Thyroid gland (tissue), 4 donors: ENCODE measurements at regions not wholly inside any gene's neighbourhood (a gene's known extent, or its start where the extent isn't known, plus 50 kb on each side); places are given as distances from the start of the nearest gene placed in this dataset.

Experiments
- DNase-seq, 2 donors: peaks; one replicate each; pipeline ENCODE4 v3.0.0-alpha.2; 2019
- H3K27ac ChIP-seq, 3 donors: fragments of 200-600 bp; sonication (generic); 1 replicate in 2 of 3; 2 replicates in 1 of 3; pipeline ENCODE4 v1.5.1; 2016 to 2019; ENCODE audit warnings: mild to moderate bottlenecking in 1 of 3, moderate library complexity in 1 of 3
- H3K27me3 ChIP-seq: fragments of 200-600 bp; sonication (generic); one replicate; pipeline ENCODE4 v1.5.1; 2019
- H3K36me3 ChIP-seq, 2 donors: fragments of 200-600 bp; sonication (generic); one replicate each; pipeline ENCODE4 v1.5.1; 2016 to 2019
- H3K4me1 ChIP-seq, 2 donors: fragments of 200-600 bp; sonication (generic); one replicate each; pipeline ENCODE4 v1.5.1; 2017 to 2019
- H3K4me3 ChIP-seq, 3 donors: fragments of 200-600 bp; sonication (generic); replicated peaks in 1 of 3; 1 replicate in 2 of 3; 2 replicates in 1 of 3; pipeline ENCODE4 v1.5.1; 2016; ENCODE audit warnings: mild to moderate bottlenecking in 1 of 3
- H3K9me3 ChIP-seq: fragments of 200-600 bp; sonication (generic); one replicate; pipeline ENCODE4 v1.5.1; 2017
- POLR2A ChIP-seq, 2 donors: fragments of 450-650 bp; IDR thresholded peaks; one replicate each; pipeline ENCODE4 v1.6.1; 2017; ENCODE audit warnings: antibody characterized with exemption in 2 of 2, mild to moderate bottlenecking in 2 of 2, moderate library complexity in 1 of 2
- WGBS, 2 donors: methylation state at CpG; one replicate each; pipeline ENCODE4 v1.1.5; 2017; 5-methylcytosine and 5-hydroxymethylcytosine counted together
- intact Hi-C: fragments of 100-400 bp; cut with DNase I; formaldehyde crosslinking; loops from one replicate; pipeline ENCODE4 v1.15.1; 2023
- TF ChIP-seq, protein P1 (sequence below), 6 experiments: fragments of 200-600 bp in 3 of 6; fragments of 450-650 bp in 3 of 6; sonication (generic) in 3 of 6; IDR thresholded peaks; one replicate each; pipeline ENCODE4 v1.5.1; 2016 to 2019; ENCODE audit warnings: antibody characterized with exemption in 6 of 6, mild to moderate bottlenecking in 2 of 6, inconsistent platforms in 1 of 6, moderate library complexity in 1 of 6

DNA sequence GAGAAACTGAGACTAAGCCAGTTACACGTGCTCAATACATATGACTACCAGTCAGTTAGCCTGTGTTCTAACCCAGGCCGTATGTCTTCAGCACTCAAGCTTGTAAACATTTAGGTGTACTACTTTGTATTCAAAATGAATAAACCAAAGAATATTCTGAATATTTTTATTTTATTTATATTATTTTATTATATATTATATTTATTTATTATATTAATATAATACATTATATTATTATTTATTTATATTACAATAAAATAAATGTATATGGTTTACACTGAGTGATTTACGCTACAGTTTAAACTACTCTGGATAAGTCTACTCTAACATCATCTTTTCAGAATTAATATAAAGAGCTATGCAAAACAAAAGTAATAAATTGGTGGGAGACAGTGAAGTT, 691.5 kb downstream of the CENPC start:
- no peaks in the 10 kb centered on the region for H3K27me3 ChIP-seq
- no peaks in the 10 kb centered on the region for H3K9me3 ChIP-seq
- H3K4me3 ChIP-seq = no peak overlapping the region
- no peak overlapping the region for H3K27ac ChIP-seq
- no peak for DNase-seq
- TF ChIP-seq, protein P1, sequence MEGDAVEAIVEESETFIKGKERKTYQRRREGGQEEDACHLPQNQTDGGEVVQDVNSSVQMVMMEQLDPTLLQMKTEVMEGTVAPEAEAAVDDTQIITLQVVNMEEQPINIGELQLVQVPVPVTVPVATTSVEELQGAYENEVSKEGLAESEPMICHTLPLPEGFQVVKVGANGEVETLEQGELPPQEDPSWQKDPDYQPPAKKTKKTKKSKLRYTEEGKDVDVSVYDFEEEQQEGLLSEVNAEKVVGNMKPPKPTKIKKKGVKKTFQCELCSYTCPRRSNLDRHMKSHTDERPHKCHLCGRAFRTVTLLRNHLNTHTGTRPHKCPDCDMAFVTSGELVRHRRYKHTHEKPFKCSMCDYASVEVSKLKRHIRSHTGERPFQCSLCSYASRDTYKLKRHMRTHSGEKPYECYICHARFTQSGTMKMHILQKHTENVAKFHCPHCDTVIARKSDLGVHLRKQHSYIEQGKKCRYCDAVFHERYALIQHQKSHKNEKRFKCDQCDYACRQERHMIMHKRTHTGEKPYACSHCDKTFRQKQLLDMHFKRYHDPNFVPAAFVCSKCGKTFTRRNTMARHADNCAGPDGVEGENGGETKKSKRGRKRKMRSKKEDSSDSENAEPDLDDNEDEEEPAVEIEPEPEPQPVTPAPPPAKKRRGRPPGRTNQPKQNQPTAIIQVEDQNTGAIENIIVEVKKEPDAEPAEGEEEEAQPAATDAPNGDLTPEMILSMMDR (IDR thresholded peaks at IDR 0.05) = no peak
- TF ChIP-seq POLR2A (IDR thresholded peaks at IDR 0.05) = no peak
- intact Hi-C loops = no loop called here
- no peaks in the 10 kb centered on the region for H3K4me1 ChIP-seq
- H3K36me3 ChIP-seq = no peaks in the 10 kb centered on the region
- WGBS, 2 donors = 86 to 89% methylated on average over 3 of the region's 3 CpGs

DNA sequence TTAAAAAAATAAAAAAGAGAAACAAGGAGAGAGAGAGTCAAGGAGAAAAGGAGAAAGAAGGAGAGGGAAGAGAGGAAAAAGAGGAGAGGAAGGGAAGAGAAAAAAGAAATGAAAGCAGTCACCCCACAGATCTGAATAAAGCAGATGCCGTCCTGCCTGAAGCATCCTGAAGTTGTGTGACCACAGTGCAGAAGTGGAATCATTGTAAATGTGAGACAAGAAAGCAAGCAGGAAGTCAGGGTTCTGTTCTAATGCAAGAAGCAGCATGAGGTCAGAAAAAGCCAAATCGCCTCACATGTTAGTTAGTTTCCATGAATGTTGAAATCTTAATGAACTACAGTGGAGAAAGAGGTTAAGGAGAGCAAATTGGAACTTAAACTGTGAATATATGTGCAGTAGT, 692.5 kb downstream of the CENPC start:
- TF ChIP-seq, protein P1 (IDR thresholded peaks at IDR 0.05) = no peak
- TF ChIP-seq POLR2A (IDR thresholded peaks at IDR 0.05) = no peak
- Histone ChIP-seq H3K4me3 (no peak overlapping the region), H3K4me1 (no peaks in the 10 kb centered on the region), H3K36me3 (no peaks in the 10 kb centered on the region), H3K27ac (no peak overlapping the region), H3K9me3 (no peaks in the 10 kb centered on the region), H3K27me3 (no peaks in the 10 kb centered on the region)
- intact Hi-C loops = no loop called here
- 50 to 65% methylated on average over 2 of the region's 2 CpGs for WGBS, 2 donors
- DNase-seq = no peak

DNA sequence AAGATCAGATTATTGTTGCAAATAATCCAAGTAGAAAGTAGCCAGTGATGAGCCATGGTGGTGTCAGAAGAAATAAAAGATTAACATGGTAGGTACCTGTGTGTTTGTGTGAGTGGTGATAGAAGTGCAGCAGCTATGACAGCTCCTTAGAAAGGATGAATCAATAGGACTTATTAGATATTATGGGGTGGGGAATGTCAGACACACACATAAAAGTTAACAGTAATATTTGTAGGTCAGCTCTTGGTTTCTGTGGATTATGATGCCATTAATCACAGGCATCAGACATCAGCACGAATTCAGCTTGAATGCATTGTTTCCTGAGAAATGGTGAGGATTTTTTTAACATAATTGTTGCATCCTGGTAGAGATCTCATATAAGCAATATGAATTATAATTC, 695.7 kb downstream of the CENPC start:
- WGBS, 2 donors = 29 to 50% methylated on average over 1 of the region's 1 CpG
- intact Hi-C loops = no loop called here
- Histone ChIP-seq H3K27me3 (no peaks in the 10 kb centered on the region), H3K4me1 (no peaks in the 10 kb centered on the region), H3K9me3 (no peaks in the 10 kb centered on the region), H3K36me3 (no peaks in the 10 kb centered on the region), H3K27ac (no peak overlapping the region), H3K4me3 (no peak overlapping the region)
- no peak for TF ChIP-seq POLR2A (IDR thresholded peaks at IDR 0.05)
- TF ChIP-seq, protein P1 (IDR thresholded peaks at IDR 0.05) = no peak
- no peak for DNase-seq

DNA sequence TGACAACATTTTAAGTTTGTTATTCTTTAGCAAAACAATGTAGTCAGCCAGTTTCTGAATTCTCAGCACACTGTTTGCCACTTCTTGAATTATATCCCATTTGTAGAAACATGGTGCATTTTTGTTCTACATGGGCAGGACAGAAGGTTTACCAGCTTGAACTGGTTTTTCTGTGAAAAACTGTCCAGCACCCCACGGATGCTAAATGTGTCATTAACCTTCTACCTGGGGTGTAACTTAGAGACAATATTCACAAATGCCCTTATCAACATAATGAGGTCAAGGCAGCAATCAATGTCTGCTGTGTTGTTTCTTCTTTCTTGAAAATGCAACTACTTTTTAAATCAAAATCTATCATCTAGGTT, 702.6 kb downstream of the CENPC start:
- H3K36me3 ChIP-seq = no peaks in the 10 kb centered on the region
- intact Hi-C loops = no loop called here
- no peaks in the 10 kb centered on the region for H3K9me3 ChIP-seq
- 67 to 78% methylated on average over 1 of the region's 1 CpG for WGBS, 2 donors
- H3K27me3 ChIP-seq = no peaks in the 10 kb centered on the region
- no peak overlapping the region for H3K4me3 ChIP-seq
- H3K27ac ChIP-seq = no peak overlapping the region
- DNase-seq = no peak
- H3K4me1 ChIP-seq = no peaks in the 10 kb centered on the region
- TF ChIP-seq, protein P1 (IDR thresholded peaks at IDR 0.05) = no peak

DNA sequence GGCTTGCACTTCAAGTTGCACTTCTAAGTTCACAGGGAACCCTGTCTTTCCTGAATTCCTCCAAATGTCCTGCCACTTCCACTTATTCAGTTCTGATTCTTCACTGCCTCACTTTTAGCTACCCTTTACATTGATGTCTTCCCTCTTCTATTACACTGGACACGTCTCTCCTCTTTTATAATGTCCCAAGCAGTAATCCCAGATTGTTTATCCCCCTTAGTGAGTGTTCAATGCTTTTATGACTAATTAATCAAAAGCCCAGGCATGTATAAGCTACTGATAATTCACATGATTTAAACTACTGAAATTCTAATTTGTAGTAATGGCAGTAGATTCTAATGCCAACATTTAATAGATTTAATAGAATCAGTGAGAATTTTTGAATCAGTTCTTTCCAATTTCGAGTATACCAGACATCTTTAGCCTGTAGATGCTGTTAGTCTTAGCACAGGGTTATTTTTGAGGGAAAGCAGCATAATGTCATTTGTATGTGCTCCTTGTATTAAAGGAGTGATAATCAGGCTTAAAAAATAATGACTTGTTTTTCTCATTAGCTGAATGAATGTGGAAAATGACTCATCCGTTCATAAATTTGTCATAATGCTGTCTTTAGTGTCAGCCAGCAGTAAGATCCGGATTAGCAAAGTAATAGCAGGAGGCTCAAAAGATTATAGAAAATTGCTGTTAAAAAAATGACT, 703.1 kb downstream of the CENPC start:
- Histone ChIP-seq H3K4me3 (no peak overlapping the region), H3K4me1 (no peaks in the 10 kb centered on the region), H3K36me3 (no peaks in the 10 kb centered on the region), H3K27ac (no peak overlapping the region), H3K27me3 (no peaks in the 10 kb centered on the region), H3K9me3 (no peaks in the 10 kb centered on the region)
- intact Hi-C loops = no loop called here
- WGBS, 2 donors = 68 to 69% methylated on average over 4 of the region's 4 CpGs
- no peak for DNase-seq
- TF ChIP-seq, protein P1 (IDR thresholded peaks at IDR 0.05) = no peak
- no peak for TF ChIP-seq POLR2A (IDR thresholded peaks at IDR 0.05)
